CD14-positive monocyte (primary cell): ENCODE measurements at regions not wholly inside any gene's neighbourhood (a gene's known extent, or its start where the extent isn't known, plus 50 kb on each side); places are given as distances from the start of the nearest gene placed in this dataset.
"Not testable (repeated sequence)": the region's sequence is repeated elsewhere in the genome, so short reads cannot be mapped to it uniquely, and the experiment has no call there.

Experiments used
- DNase-seq, 3 donors: peaks; one replicate each; pipeline ENCODE4 v3.0.0-alpha.2; 2011 to 2022
- H2AFZ ChIP-seq: 2 replicates; pipeline ENCODE4 v1.6.0; 2012; ENCODE audit warnings: mild to moderate bottlenecking, low read depth, low read length, inconsistent platforms; ENCODE audit not compliant: insufficient read depth, poor library complexity, severe bottlenecking
- H3K27ac ChIP-seq, 2 donors: 1 replicate in 1 of 2; 2 replicates in 1 of 2; pipeline ENCODE4 v1.5.1; 2012 to 2013; ENCODE audit warnings: low read length in 2 of 2, control low read depth in 1 of 2, inconsistent platforms in 1 of 2, low read depth in 1 of 2, mild to moderate bottlenecking in 1 of 2
- H3K27me3 ChIP-seq, 2 donors: one replicate each; pipeline versions ENCODE4 v1.6.0 to v1.6.1; 2011 to 2013; ENCODE audit warnings: low read length in 2 of 2; ENCODE audit not compliant: control insufficient read depth in 2 of 2, insufficient read depth in 2 of 2
- H3K36me3 ChIP-seq, 2 donors: replicated peaks in 1 of 2; 1 replicate in 1 of 2; 2 replicates in 1 of 2; pipeline versions ENCODE4 v1.5.1 to v1.6.1; 2012 to 2013; ENCODE audit warnings: low read length in 2 of 2, control low read depth in 1 of 2, inconsistent platforms in 1 of 2, mild to moderate bottlenecking in 1 of 2; ENCODE audit not compliant: insufficient read depth in 2 of 2, control insufficient read depth in 1 of 2
- H3K4me1 ChIP-seq, 2 donors: 1 replicate in 1 of 2; 2 replicates in 1 of 2; pipeline versions ENCODE4 v1.5.1 to v1.6.1; 2012 to 2013; ENCODE audit warnings: low read length in 2 of 2, control low read depth in 1 of 2, inconsistent platforms in 1 of 2, mild to moderate bottlenecking in 1 of 2, moderate library complexity in 1 of 2; ENCODE audit not compliant: insufficient read depth in 2 of 2, control insufficient read depth in 1 of 2
- H3K4me2 ChIP-seq: replicated peaks from 2 replicates; pipeline ENCODE3; 2012; ENCODE audit warnings: low read length, moderate library complexity, mild to moderate bottlenecking; ENCODE audit not compliant: poor library complexity, severe bottlenecking; ENCODE audit errors: extremely low read depth
- H3K4me3 ChIP-seq, 3 experiments: fragments of 200-600 bp in 1 of 3; sonication (generic) in 1 of 3; replicated peaks in 1 of 3; 1 replicate in 2 of 3; 2 replicates in 1 of 3; pipeline ENCODE4 v1.5.1; 2011 to 2013; ENCODE audit warnings: low read length in 3 of 3, mild to moderate bottlenecking in 3 of 3, control low read depth in 2 of 3, low read depth in 2 of 3, inconsistent platforms in 1 of 3, moderate library complexity in 1 of 3
- H3K79me2 ChIP-seq: 2 replicates; pipeline ENCODE4 v1.6.0; 2012; ENCODE audit warnings: mild to moderate bottlenecking, control low read depth, inconsistent platforms, low read length, moderate library complexity; ENCODE audit not compliant: insufficient read depth
- H3K9ac ChIP-seq: 2 replicates; pipeline ENCODE4 v1.6.0; 2017; ENCODE audit warnings: low read length, mild to moderate bottlenecking; ENCODE audit not compliant: insufficient read depth, poor library complexity, severe bottlenecking
- H3K9me3 ChIP-seq, 2 donors: replicated peaks in 1 of 2; 1 replicate in 1 of 2; 2 replicates in 1 of 2; pipeline versions ENCODE4 v1.5.1 to v1.6.1; 2012 to 2013; ENCODE audit warnings: low read length in 2 of 2, control low read depth in 1 of 2; ENCODE audit not compliant: control insufficient read depth in 1 of 2, insufficient read depth in 1 of 2
- H4K20me1 ChIP-seq: 2 replicates; pipeline ENCODE4 v1.6.0; 2012; ENCODE audit warnings: mild to moderate bottlenecking, low read length, control low read depth, moderate library complexity; ENCODE audit not compliant: insufficient read depth
- H3K27ac Mint-ChIP-seq, 7 donors: one replicate each; pipeline ENCODE4 v1.8.0; 2020; ENCODE audit warnings: mild to moderate bottlenecking in 7 of 7, mixed read lengths in 7 of 7, moderate library complexity in 6 of 7, inconsistent platforms in 2 of 7
- H3K27me3 Mint-ChIP-seq, 3 donors: one replicate each; pipeline ENCODE4 v1.8.0; 2021 to 2022; ENCODE audit warnings: low read depth in 3 of 3, mild to moderate bottlenecking in 3 of 3, mixed read lengths in 3 of 3, moderate library complexity in 3 of 3, inconsistent platforms in 1 of 3
- H3K36me3 Mint-ChIP-seq, 2 donors: one replicate each; pipeline ENCODE4 v1.8.0; 2020; ENCODE audit warnings: mixed read lengths in 2 of 2, inconsistent platforms in 1 of 2, mild to moderate bottlenecking in 1 of 2
- H3K4me1 Mint-ChIP-seq: one replicate; pipeline ENCODE4 v1.8.0; 2020; ENCODE audit warnings: mild to moderate bottlenecking, mixed read lengths
- H3K4me3 Mint-ChIP-seq, 2 donors: one replicate each; pipeline ENCODE4 v1.8.0; 2020; ENCODE audit warnings: mild to moderate bottlenecking in 2 of 2, mixed read lengths in 2 of 2, moderate library complexity in 1 of 2
- H3K9me3 Mint-ChIP-seq, 7 donors: one replicate each; pipeline ENCODE4 v1.8.0; 2020 to 2022; ENCODE audit warnings: mixed read lengths in 7 of 7, mild to moderate bottlenecking in 6 of 7, moderate library complexity in 6 of 7, inconsistent platforms in 2 of 7
- WGBS: methylation state at CpG from one replicate; pipeline ENCODE4 v1.1.5; 2013; ENCODE audit warnings: missing lambda C conversion rate; ENCODE audit not compliant: insufficient coverage; 5-methylcytosine and 5-hydroxymethylcytosine counted together
- intact Hi-C, 2 donors: fragments of 100-400 bp; cut with micrococcal nuclease; formaldehyde crosslinking; loops; one replicate each; pipeline versions ENCODE4 v1.15.0 to v1.15.1; 2023
- TF ChIP-seq, protein P1 (sequence below): fragments of 200-600 bp; IDR thresholded peaks from one replicate; pipeline ENCODE4 v1.8.0; 2022; ENCODE audit warnings: antibody characterized with exemption, mild to moderate bottlenecking

GRCh38 chr3:59178698-59179097 is 128.9 kb upstream of the CFAP20DC start:
- intact Hi-C loops: no loop called here
- H3K9ac ChIP-seq: no peak overlapping the region

GRCh38 chr3:59171491-59171890 is 121.7 kb upstream of the CFAP20DC start:
- Histone ChIP-seq H3K9me3 (no peaks in the 10 kb centered on the region), H3K4me3 (no peak overlapping the region), H3K36me3 (no peaks in the 10 kb centered on the region), H3K27ac (no peak overlapping the region), H3K4me1 (no peaks in the 10 kb centered on the region), H4K20me1 (no peaks in the 10 kb centered on the region), H3K4me2 (no peak overlapping the region), H3K9ac (no peak overlapping the region), H2AFZ (no peak overlapping the region), H3K79me2 (no peaks in the 10 kb centered on the region), H3K27me3 (no peaks in the 10 kb centered on the region)
- peaks cover 3% of the 10 kb centered on the region for H3K4me1 Mint-ChIP-seq
- no peaks in the 10 kb centered on the region for H3K36me3 Mint-ChIP-seq
- H3K9me3 Mint-ChIP-seq: peaks cover 0 to 7% (median 4%) of the 10 kb centered on the region in 7 donors
- DNase-seq: no peak
- intact Hi-C loops: no loop called here
- TF ChIP-seq, protein P1, sequence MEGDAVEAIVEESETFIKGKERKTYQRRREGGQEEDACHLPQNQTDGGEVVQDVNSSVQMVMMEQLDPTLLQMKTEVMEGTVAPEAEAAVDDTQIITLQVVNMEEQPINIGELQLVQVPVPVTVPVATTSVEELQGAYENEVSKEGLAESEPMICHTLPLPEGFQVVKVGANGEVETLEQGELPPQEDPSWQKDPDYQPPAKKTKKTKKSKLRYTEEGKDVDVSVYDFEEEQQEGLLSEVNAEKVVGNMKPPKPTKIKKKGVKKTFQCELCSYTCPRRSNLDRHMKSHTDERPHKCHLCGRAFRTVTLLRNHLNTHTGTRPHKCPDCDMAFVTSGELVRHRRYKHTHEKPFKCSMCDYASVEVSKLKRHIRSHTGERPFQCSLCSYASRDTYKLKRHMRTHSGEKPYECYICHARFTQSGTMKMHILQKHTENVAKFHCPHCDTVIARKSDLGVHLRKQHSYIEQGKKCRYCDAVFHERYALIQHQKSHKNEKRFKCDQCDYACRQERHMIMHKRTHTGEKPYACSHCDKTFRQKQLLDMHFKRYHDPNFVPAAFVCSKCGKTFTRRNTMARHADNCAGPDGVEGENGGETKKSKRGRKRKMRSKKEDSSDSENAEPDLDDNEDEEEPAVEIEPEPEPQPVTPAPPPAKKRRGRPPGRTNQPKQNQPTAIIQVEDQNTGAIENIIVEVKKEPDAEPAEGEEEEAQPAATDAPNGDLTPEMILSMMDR: no peak
- WGBS: no CpG with 5 or more reads among the region's 1 CpG
- no peak overlapping the region for H3K4me3 Mint-ChIP-seq
- no peak overlapping the region for H3K27ac Mint-ChIP-seq
- H3K27me3 Mint-ChIP-seq: no peaks in the 10 kb centered on the region

More at GRCh38 chr3:59178698-59179097, 128.9 kb upstream of the CFAP20DC start:
- TF ChIP-seq, protein P1: no peak
- no peak overlapping the region for H3K27ac Mint-ChIP-seq
- H3K9me3 Mint-ChIP-seq: peaks cover 0 to 5% (median 3%) of the 10 kb centered on the region in 7 donors
- Histone ChIP-seq H3K79me2 (no peaks in the 10 kb centered on the region), H4K20me1 (no peaks in the 10 kb centered on the region), H3K9me3 (no peaks in the 10 kb centered on the region), H2AFZ (no peak overlapping the region), H3K36me3 (no peaks in the 10 kb centered on the region), H3K4me1 (no peaks in the 10 kb centered on the region), H3K27ac (no peak overlapping the region), H3K27me3 (no peaks in the 10 kb centered on the region), H3K4me2 (no peak overlapping the region), H3K4me3 (no peak overlapping the region)
- DNase-seq: no peak
- H3K4me1 Mint-ChIP-seq: no peaks in the 10 kb centered on the region
- no peaks in the 10 kb centered on the region for H3K36me3 Mint-ChIP-seq
- H3K27me3 Mint-ChIP-seq: peaks cover 0 to 6% (median 0%) of the 10 kb centered on the region in 3 donors
- no peak overlapping the region for H3K4me3 Mint-ChIP-seq

DNA sequence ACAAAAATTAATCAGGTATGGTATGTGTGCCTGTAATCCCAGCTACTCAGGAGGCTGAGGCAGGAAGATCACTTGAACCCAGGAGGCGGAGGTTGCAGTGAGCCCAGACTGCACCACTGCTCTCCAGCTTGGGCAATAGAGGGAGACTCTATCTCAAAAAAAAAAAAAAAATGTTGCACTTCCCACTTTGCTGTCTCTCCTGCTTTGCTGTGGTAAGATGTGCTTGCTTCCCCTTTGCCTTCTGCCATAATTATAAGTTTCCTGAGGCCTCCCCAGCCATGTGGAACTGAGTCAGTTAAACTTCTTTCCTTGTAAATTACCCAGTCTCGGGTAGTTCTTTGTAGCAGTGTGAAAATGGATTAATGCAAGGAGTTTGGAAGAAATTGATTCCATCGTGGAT is 120.3 kb upstream of the CFAP20DC start:
- H3K36me3 ChIP-seq, H3K27ac ChIP-seq, DNase-seq, H3K79me2 ChIP-seq, H3K4me1 ChIP-seq, H3K4me2 ChIP-seq, H2AFZ ChIP-seq, H3K27me3 ChIP-seq, H3K4me1 Mint-ChIP-seq, H3K9me3 ChIP-seq, H3K4me3 ChIP-seq, H3K9ac ChIP-seq, intact Hi-C loops, H3K27me3 Mint-ChIP-seq, H3K36me3 Mint-ChIP-seq, H3K4me3 Mint-ChIP-seq, H3K27ac Mint-ChIP-seq, H3K9me3 Mint-ChIP-seq, H4K20me1 ChIP-seq: not testable (repeated sequence)
- 100% methylated on average over 1 of the region's 3 CpGs for WGBS
